ENCODE measurements at regions not wholly inside any gene's neighbourhood (a gene's known extent, or its start where the extent isn't known, plus 50 kb on each side); places are given as distances from the start of the nearest gene placed in this dataset.

- TF ChIP-seq CTCF (IDR thresholded peaks at IDR 0.05) (no peak), POLR2A (IDR thresholded peaks at IDR 0.05) (no peak)
Measured at GRCh38 chr13:50401049-50401505, 385.8 kb downstream of the KCNRG start.

Data from heart left ventricle (tissue), 13 donors.